ENCODE measurements at regions not wholly inside any gene's neighbourhood (a gene's known extent, or its start where the extent isn't known, plus 50 kb on each side); places are given as distances from the start of the nearest gene placed in this dataset.

GRCh38 chr20:52637201-52637600, 335.0 kb upstream of the TSHZ2 start:
- no peak for DNase-seq (ENCODE audit: low spot score)

DNA sequence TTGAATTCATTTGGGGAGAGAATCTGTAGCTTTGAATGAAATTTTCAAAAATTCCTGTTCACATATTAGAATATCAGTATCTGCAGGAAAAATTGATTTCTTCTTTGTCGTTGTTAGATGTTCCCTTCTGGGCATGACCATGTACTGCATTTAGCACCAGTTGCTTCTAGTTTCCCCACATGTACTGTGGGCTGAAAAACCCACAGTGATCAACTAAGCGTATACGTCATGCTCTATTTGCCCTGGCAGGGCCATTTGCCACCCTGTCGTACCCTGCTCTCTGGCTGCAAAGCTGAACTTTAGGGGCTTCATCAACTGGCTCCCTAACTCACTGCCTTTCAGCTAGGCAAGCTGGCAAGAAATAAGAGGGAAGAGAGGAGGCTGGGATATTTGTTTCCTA, 340.7 kb upstream of the TSHZ2 start:
- DNase-seq (ENCODE audit: low spot score) = no peak

DNA sequence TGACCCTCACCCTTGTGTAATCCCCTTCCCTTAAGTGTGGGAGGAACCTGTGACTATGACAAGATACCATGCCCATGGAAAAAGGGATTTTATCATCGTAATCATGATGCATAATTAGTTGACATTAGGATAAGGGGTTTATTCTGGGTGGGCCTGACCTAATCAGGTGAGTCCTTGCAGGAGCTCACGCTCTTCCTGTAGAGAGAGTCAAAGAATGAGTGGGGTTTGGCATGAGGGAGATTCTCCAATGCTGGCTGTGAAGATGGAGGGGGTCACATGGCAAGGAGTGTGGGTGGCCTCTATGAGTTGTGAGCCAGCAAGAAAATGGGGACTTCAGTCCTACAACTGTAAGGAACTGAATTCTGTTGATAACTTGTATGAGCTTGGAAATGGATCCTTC, 342.0 kb upstream of the TSHZ2 start:
- DNase-seq (ENCODE audit: low spot score) = no peak

DNA sequence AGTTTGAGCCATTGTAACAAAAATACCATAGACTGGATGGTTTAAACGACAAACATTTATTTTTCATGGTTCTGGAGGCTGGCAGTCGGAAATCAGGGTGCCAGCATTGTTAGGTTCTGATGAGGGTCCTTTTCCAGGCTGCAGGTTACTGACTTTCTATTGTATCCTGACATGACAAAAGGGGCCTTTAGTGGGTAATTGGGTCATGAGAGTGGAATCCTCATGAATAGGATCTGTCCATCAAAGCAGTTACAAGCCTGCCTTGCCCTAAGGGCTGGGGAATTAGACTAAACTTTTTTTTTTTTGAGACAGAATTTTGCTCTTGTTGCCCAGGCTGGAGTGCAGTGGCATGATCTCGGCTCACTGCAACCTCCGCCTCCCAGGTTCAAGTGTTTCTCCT, 347.9 kb upstream of the TSHZ2 start:
- DNase-seq (ENCODE audit: low spot score) = no peak

GRCh38 chr20:52622081-52622480, 350.1 kb upstream of the TSHZ2 start:
- no peak for DNase-seq (ENCODE audit: low spot score)

GRCh38 chr20:52621401-52621800, 350.8 kb upstream of the TSHZ2 start:
- DNase-seq (ENCODE audit: low spot score) = no peak

- no peak for DNase-seq (ENCODE audit: low spot score)
These were observed 352.5 kb upstream of the TSHZ2 start for GRCh38 chr20:52619671-52620070.

GRCh38 chr20:52619101-52619500, 353.1 kb upstream of the TSHZ2 start:
- DNase-seq (ENCODE audit: low spot score) = no peak

DNA sequence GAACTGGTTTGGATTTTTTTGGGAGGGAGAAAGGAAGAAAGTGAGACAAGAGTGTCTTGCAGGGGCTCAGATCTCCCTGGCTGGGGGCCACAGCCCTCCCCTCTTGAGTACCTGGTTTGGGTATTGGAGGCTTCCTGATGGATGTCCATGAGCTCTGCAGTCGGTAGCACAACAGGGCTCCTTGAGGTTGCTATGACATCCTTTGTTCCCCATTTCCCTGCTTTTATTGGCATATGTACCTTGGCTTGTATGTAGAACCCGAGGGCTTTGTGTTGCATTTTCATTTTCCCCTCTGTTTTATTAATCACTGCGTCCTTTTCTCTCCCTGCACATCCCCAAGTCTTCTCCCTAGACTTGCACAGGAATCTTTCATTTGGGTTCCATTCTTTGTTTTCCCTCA, 355.5 kb upstream of the TSHZ2 start:
- DNase-seq (ENCODE audit: low spot score) = no peak

DNA sequence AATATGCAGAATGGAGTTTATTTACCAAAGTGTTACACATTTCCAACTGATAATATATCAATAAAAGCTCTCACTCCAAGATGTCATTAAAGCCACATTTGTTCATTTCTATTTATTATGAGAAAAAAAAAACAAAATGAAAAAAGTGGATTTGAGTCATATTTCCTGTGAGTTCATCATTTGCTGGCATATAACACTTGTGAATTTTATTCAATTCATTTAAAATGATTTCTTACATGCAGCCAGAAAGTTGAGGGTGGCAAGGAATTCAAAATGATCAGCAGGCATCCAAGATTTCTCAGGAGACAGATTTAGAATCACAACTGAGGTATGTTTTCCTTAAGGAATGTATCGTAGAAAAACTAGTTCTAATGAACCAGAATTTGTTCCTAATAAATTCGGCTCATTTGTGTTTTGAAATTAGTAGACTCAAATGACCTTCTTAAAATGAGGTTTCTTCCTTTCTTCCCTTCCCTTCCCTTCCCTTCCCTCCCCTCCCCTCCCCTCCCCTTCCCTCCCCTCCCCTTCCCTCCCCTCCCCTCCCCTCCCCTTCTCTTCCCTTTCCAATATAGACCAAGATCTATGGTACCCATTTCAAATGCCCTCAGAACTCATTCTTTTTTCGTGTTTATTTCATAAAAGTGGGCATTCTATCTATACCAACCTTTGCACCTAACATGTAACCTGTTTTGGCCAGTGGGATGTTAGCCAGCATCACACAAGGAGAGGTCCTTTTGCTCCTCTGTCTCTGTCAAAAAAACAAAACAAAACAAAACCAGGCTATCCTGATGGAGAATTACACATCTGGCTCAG, 357.9 kb upstream of the TSHZ2 start:
- DNase-seq (ENCODE audit: low spot score) = no peak

DNA sequence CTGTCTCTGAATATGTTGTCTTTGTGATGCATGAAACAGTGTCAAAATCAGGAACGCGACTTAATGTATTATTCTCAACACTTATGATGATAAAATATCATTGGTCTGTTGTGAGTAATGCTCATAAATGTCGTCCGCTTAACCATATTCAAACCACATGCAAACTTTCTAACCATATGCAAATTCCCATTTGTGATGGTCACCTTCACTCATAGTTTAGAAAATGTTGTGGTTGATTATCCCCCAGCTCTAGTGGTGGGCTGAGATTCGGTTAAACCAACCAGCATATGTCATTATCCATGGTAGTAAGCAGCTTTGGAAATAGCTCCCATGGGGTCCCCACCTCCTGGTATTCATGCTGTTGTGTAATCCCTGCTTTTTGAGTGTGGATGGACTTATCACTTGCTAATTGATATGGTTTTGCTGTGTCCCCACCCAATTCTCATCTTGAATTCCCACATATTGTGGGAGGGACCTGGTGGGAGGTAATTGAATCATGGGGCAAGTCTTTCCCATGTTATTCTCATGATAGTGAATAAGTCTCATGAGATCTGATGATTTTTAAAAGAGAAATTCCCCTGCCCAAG, 360.0 kb upstream of the TSHZ2 start:
- no peak for DNase-seq (ENCODE audit: low spot score)

DNA sequence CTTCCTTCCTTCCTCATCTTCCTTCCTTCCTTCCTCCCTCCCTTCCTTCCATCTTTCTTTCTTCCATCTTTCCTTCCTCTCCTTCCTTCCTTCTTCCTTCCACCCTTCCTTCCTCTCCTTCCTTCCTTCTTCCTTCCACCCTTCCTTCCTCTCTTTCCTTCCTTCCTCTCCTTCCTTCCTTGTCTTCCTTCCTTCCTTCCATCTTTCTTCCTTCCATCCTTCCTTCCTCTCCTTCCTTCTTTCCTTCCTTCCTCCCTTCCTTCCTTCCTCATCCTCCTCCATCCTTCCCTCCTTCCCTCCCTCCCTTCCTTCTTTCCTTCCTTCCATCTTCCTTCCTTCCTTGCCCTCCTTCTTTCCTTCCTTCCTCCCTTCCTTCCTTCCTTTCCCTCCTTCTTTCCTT, 361.4 kb upstream of the TSHZ2 start:
- DNase-seq (ENCODE audit: low spot score) = no peak

GRCh38 chr20:52601295-52601971, 370.7 kb upstream of the TSHZ2 start:
- no peak for DNase-seq (ENCODE audit: low spot score)

DNA sequence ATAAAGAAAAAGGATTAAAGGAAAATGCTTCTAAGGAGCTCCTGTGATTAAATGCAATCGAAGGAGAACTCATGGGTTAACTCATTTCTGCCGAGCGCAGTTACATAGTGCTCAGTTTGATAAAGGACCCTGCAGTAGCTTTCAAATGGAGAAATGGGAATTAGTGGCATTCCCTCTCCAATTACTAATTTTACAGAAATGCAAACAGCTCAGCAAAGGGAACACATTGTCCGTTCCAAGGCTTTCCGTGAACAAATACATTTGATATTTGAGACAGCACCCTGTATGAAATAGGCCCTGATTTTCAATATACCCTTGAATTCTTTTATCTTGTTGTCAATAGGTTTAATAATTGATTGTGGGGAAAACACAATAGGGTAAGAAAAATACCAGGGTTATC, 375.9 kb upstream of the TSHZ2 start:
- no peak for DNase-seq (ENCODE audit: low spot score)

- DNase-seq (ENCODE audit: low spot score) = no peak
These were observed 376.6 kb upstream of the TSHZ2 start for GRCh38 chr20:52595518-52595917.

DNA sequence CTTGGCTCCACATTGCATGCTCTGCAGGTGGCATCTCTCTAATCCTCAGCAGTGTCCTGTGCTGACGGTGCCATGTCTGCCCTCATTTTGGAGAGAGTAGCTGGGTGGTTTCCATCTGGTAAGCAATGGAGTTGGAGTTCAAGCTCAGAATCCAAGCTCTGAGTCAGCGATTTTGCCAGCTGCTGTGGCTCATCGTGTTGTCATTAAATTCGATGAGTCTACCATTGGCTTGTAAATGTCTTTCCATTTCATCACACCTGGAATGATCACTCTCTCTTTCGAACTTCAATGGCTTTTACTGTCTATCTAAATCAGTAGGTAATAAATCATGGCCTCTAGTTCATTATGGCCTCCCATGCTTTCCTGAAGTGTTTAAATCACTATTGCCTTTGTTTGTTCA, 378.5 kb upstream of the TSHZ2 start:
- no peak for DNase-seq (ENCODE audit: low spot score)

DNA sequence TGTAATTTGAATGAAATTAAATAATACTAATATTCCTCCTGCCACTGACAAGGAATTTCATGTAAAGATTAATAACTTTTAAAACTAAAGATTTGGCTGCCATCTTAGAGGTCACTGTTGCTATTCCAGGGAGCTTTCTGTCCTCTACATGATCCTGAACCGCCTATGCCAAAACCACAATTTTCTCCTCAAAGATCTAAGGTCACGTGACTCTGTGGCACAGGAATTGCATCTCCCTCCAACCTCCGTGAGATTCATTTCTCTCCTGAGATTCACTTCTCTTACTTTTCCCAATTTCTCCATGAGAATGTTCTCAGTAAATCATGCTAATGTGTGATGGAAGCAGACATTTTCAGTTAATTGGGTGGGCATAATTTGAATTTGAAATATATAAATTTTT, 379.6 kb upstream of the TSHZ2 start:
- DNase-seq (ENCODE audit: low spot score) = no peak

GRCh38 chr20:52590100-52590499, 382.1 kb upstream of the TSHZ2 start:
- DNase-seq (ENCODE audit: low spot score) = no peak

DNA sequence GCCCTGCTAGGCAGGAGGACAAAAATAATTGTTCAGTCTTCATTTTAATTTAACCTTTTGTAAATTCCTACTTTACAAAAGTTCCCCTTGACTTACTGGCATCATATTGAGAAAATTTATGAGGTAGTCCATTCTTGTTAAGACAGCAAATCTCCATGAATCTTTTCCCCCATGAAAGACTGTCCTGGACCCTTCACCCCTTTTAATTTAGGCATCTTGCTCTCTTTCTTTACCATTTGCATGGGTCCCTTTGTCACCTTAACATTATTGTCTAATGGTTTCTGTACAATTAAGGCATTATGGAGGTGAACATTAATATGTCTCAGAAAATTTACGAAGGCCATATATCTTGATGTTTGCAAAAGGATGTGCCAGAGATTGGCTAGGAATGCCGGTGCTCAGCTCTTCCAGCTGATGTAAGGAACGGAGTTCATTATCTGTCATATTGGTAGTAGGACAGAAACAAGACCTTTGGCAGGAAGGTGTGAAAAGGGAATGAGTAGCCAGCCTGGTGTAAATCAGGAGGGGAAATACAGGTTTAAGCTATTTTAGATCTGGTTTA, 382.8 kb upstream of the TSHZ2 start:
- DNase-seq (ENCODE audit: low spot score) = no peak

- no peak for DNase-seq (ENCODE audit: low spot score)
These were observed 385.5 kb upstream of the TSHZ2 start for GRCh38 chr20:52586660-52587059.

GRCh38 chr20:52585333-52585732, 386.8 kb upstream of the TSHZ2 start:
- DNase-seq (ENCODE audit: low spot score) = no peak

- DNase-seq (ENCODE audit: low spot score) = no peak
These were observed 387.0 kb upstream of the ZFP64 start for GRCh38 chr20:52578559-52578958.

- DNase-seq (ENCODE audit: low spot score) = no peak
These were observed 386.1 kb upstream of the ZFP64 start for GRCh38 chr20:52577696-52578095.
